PC-9 (cell line): ENCODE measurements at regions not wholly inside any gene's neighbourhood (a gene's known extent, or its start where the extent isn't known, plus 50 kb on each side); places are given as distances from the start of the nearest gene placed in this dataset.

Source experiments
- BruUV-seq: library from RNA; stranded (reverse); fragments of 400-500 nt; replicated peaks from 2 replicates; lab custom pipeline; 2021; lab: Mats Ljungman, UMichigan
- CTCF ChIA-PET: fragments of 300-600 bp; sonication (Branson Sonifier 250); formaldehyde crosslinking; loops from one replicate; lab custom pipeline; 2022; ENCODE audit warnings: antibody characterized with exemption; lab: Charles Lee
- POLR2A ChIA-PET: fragments of 300-600 bp; sonication (Branson Sonifier 250); formaldehyde crosslinking; loops from one replicate; lab custom pipeline; 2022; ENCODE audit warnings: antibody characterized with exemption; ENCODE audit not compliant: unreplicated experiment; lab: Charles Lee
- DNase-seq, 2 experiments: peaks; one replicate each; pipeline versions ENCODE4 v3.0.0 to v3.0.0-alpha.2; 2015 to 2022; ENCODE audit warnings: mixed read lengths in 1 of 2
- H2AFZ ChIP-seq: fragments of 200-600 bp; sonication (generic); 2 replicates; pipeline ENCODE4 v1.8.1; 2017; ENCODE audit warnings: antibody characterized with exemption
- H3F3A ChIP-seq: fragments of 200-600 bp; sonication (generic); 2 replicates; pipeline ENCODE4 v1.8.1; 2017; ENCODE audit warnings: antibody characterized with exemption, mild to moderate bottlenecking, low read depth; ENCODE audit not compliant: insufficient read depth
- H3K27ac ChIP-seq: fragments of 200-600 bp; sonication (generic); 2 replicates; pipeline ENCODE4 v1.6.1; 2016; ENCODE audit warnings: mixed run types
- H3K27me3 ChIP-seq: fragments of 200-600 bp; sonication (generic); 2 replicates; pipeline ENCODE4 v1.6.1; 2016; ENCODE audit warnings: low read depth, mixed run types; ENCODE audit not compliant: insufficient read depth
- H3K36me3 ChIP-seq: fragments of 200-600 bp; sonication (generic); 2 replicates; pipeline ENCODE4 v1.6.1; 2016; ENCODE audit warnings: low read depth, mixed run types
- H3K4me1 ChIP-seq: fragments of 200-600 bp; sonication (generic); replicated peaks from 2 replicates; pipeline ENCODE4 v1.6.1; 2016; ENCODE audit warnings: mixed run types; ENCODE audit not compliant: insufficient read depth
- H3K4me2 ChIP-seq: fragments of 200-600 bp; sonication (generic); 2 replicates; pipeline ENCODE4 v1.6.1; 2017; ENCODE audit warnings: mixed run types
- H3K4me3 ChIP-seq: fragments of 200-600 bp; sonication (generic); 2 replicates; pipeline ENCODE4 v1.6.1; 2016; ENCODE audit warnings: mixed run types
- H3K79me2 ChIP-seq: fragments of 200-600 bp; sonication (generic); 2 replicates; pipeline ENCODE4 v1.6.1; 2017; ENCODE audit warnings: low read depth, mixed run types
- H3K9me2 ChIP-seq: fragments of 200-600 bp; sonication (generic); 2 replicates; pipeline ENCODE4 v1.8.1; 2017; ENCODE audit warnings: mild to moderate bottlenecking; ENCODE audit not compliant: insufficient read depth
- H3K9me3 ChIP-seq: fragments of 200-600 bp; sonication (generic); 2 replicates; pipeline ENCODE4 v1.8.1; 2016; ENCODE audit warnings: low read depth; ENCODE audit not compliant: insufficient read depth
- H4K20me1 ChIP-seq: fragments of 200-600 bp; sonication (generic); 2 replicates; pipeline ENCODE4 v1.8.1; 2017; ENCODE audit not compliant: insufficient read depth
- CTCF ChIP-seq: fragments of 200-600 bp; sonication (generic); conservative IDR thresholded peaks from 2 replicates; pipeline ENCODE4 v1.6.1; 2017; ENCODE audit warnings: mixed run types, antibody characterized with exemption, mild to moderate bottlenecking, moderate library complexity
- EZH2 ChIP-seq: fragments of 200-600 bp; sonication (generic); IDR thresholded peaks from 2 replicates; pipeline ENCODE4 v1.8.0; 2017; ENCODE audit warnings: antibody characterized with exemption, low read depth
- intact Hi-C: fragments of 100-400 bp; cut with micrococcal nuclease; formaldehyde crosslinking; loops from one replicate; pipeline ENCODE4 v1.10.0; 2022; ENCODE audit not compliant: unreplicated experiment

DNA sequence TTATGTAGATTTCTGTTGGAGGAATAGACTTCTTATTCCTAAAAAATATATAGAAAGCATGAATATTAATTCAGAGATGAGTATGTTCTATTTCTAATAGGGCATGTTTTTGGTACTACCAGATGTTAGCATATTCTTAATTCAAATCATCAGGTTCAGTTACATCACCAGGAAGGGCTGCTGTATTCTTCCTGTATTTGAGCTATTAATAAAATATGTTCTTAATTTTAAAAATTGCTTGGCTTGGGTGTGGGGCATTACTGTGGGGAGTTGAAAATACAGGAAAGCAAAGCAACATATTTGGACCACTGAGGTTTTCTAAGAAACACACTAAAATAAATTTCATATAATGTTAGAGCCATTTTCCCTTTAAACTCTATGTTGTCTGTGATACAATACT lies 343.0 kb downstream of the EPHA4 start:
- Histone ChIP-seq H3K9me3 (no peaks in the 10 kb centered on the region), H3K27me3 (no peaks in the 10 kb centered on the region), H3K27ac (no peak overlapping the region), H3K4me1 (no peaks in the 10 kb centered on the region), H3F3A (no peaks in the 10 kb centered on the region), H2AFZ (no peak overlapping the region), H3K4me2 (no peak overlapping the region), H3K9me2 (no peaks in the 10 kb centered on the region), H3K36me3 (no peaks in the 10 kb centered on the region), H3K4me3 (no peak overlapping the region), H3K79me2 (no peaks in the 10 kb centered on the region), H4K20me1 (no peaks in the 10 kb centered on the region)
- BruUV-seq, result no TSS peak
- ChIA-PET POLR2A (interaction anchor here (0.7 kb wide), 1 partner anchor 8 kb away, joined by 3 read pairs; no protein-coding TSS in a partner anchor), CTCF (no interaction called here)
- TF ChIP-seq EZH2 (no peak), CTCF (no peak)
- intact Hi-C loops, result no loop called here
- no peak for DNase-seq

DNA sequence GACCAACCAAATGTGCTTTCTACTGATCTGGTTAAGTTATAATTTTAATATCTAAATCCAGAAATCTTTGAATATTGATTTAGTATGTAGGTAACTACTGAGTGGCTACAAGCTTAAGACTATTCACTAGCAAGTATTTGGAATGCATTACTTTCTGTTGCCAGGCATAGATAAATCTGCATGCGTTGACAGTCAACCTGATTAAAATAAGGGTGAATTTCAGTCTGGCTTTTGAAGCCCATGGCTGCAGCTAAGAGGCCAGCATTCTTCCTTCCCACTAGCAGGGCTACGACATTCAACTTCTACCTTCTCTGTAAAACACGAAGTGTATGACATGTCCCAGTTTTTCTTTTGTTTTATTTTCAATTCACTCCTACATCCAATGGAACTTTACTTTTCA lies 340.6 kb downstream of the EPHA4 start:
- H3F3A ChIP-seq, result no peaks in the 10 kb centered on the region

DNA sequence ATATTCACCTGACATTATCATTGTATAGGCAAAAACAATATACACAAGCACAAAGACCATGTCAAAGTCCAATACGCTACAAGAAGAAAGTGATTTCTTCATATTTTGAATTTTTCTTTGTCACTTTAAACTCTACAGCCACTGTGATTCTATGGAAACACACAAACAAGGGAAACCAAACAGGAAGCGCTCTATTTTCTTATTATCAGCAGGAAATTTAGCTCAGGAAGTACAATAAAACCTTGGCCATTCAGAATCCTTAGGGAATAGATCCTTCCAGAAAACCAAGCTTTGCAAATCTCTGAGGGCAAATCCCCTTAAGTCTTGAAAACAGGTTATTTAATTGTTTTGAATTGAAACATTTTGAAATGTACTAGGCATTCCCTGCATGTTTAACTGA lies 336.2 kb downstream of the EPHA4 start:
- TF ChIP-seq CTCF (no peak), EZH2 (no peak)
- Histone ChIP-seq H3K36me3 (no peaks in the 10 kb centered on the region), H3K9me2 (no peaks in the 10 kb centered on the region), H3K4me2 (no peak overlapping the region), H4K20me1 (no peaks in the 10 kb centered on the region), H2AFZ (no peak overlapping the region), H3K9me3 (no peaks in the 10 kb centered on the region; the same call in 1 of the 2 replicates), H3K4me3 (no peak overlapping the region), H3K79me2 (no peaks in the 10 kb centered on the region), H3K27ac (no peak overlapping the region), H3K4me1 (no peaks in the 10 kb centered on the region), H3F3A (no peaks in the 10 kb centered on the region), H3K27me3 (no peaks in the 10 kb centered on the region)
- BruUV-seq, result no TSS peak
- intact Hi-C loops, result no loop called here
- POLR2A ChIA-PET, result no interaction called here
- CTCF ChIA-PET, result no interaction called here
- DNase-seq, result no peak

More for the DNA sequence above, 340.6 kb downstream of the EPHA4 start:
- no peak overlapping the region for H3K27ac ChIP-seq
- H3K79me2 ChIP-seq, result no peaks in the 10 kb centered on the region
- no peaks in the 10 kb centered on the region for H3K9me2 ChIP-seq
- no peak overlapping the region for H2AFZ ChIP-seq
- H3K4me1 ChIP-seq, result no peaks in the 10 kb centered on the region
- no peak for DNase-seq
- no peaks in the 10 kb centered on the region for H4K20me1 ChIP-seq
- H3K9me3 ChIP-seq, result no peaks in the 10 kb centered on the region; the same call in 1 of the 2 replicates
- no peaks in the 10 kb centered on the region for H3K27me3 ChIP-seq
- TF ChIP-seq EZH2 (no peak), CTCF (no peak)
- no peak overlapping the region for H3K4me2 ChIP-seq
- intact Hi-C loops, result no loop called here
- H3K4me3 ChIP-seq, result no peak overlapping the region
- BruUV-seq, result no TSS peak
- no peaks in the 10 kb centered on the region for H3K36me3 ChIP-seq
- POLR2A ChIA-PET, result no interaction called here
- CTCF ChIA-PET, result no interaction called here
